PC-3 (cell line): ENCODE measurements at regions not wholly inside any gene's neighbourhood (a gene's known extent, or its start where the extent isn't known, plus 50 kb on each side); places are given as distances from the start of the nearest gene placed in this dataset.

Experiments
- EZH2 ChIP-seq: fragments of 300-600 bp; sonication (generic); IDR thresholded peaks from one replicate; pipeline ENCODE4 v1.6.1; 2017; ENCODE audit warnings: antibody characterized with exemption, mild to moderate bottlenecking, low read length; ENCODE audit not compliant: unreplicated experiment
- EZH2phosphoT487 ChIP-seq: fragments of 300-600 bp; sonication (generic); IDR thresholded peaks from 2 replicates; pipeline ENCODE4 v1.6.1; 2018; ENCODE audit warnings: mild to moderate bottlenecking, antibody characterized with exemption, low read length, borderline replicate concordance
- TF ChIP-seq, protein P1 (sequence below): fragments of 300-600 bp; sonication (generic); conservative IDR thresholded peaks from 2 replicates; pipeline ENCODE4 v1.5.1; 2017; ENCODE audit warnings: antibody characterized with exemption, low read depth, mild to moderate bottlenecking, low read length

DNA sequence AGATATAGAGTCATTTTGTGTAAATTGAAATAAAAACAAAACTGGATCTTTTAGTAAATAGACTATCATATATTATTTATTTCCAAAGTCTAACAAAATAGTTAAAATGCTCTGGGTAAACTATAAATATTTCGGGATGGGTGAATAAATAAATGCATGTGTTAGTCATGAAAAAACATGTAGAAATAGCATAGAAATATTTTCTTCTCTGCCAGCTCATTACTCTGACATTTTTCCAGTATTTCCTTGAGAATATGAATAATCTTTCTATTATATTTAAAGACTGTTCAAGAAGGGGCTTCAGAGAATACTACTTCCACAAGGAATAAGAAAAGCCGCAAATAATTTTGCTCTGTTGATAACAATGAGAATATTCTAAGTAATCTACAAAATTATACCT is 880.4 kb downstream of the TRIB2 start:
- no peak for TF ChIP-seq EZH2
- TF ChIP-seq, protein P1, sequence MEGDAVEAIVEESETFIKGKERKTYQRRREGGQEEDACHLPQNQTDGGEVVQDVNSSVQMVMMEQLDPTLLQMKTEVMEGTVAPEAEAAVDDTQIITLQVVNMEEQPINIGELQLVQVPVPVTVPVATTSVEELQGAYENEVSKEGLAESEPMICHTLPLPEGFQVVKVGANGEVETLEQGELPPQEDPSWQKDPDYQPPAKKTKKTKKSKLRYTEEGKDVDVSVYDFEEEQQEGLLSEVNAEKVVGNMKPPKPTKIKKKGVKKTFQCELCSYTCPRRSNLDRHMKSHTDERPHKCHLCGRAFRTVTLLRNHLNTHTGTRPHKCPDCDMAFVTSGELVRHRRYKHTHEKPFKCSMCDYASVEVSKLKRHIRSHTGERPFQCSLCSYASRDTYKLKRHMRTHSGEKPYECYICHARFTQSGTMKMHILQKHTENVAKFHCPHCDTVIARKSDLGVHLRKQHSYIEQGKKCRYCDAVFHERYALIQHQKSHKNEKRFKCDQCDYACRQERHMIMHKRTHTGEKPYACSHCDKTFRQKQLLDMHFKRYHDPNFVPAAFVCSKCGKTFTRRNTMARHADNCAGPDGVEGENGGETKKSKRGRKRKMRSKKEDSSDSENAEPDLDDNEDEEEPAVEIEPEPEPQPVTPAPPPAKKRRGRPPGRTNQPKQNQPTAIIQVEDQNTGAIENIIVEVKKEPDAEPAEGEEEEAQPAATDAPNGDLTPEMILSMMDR, result no peak
- no peak for TF ChIP-seq EZH2phosphoT487
